ENCODE measurements at regions not wholly inside any gene's neighbourhood (a gene's known extent, or its start where the extent isn't known, plus 50 kb on each side); places are given as distances from the start of the nearest gene placed in this dataset.

- TF ChIP-seq RAD21 (IDR thresholded peaks at IDR 0.05; ENCODE audit: low read depth) (no peak), MAX (IDR thresholded peaks at IDR 0.05) (no peak), CEBPB (IDR thresholded peaks at IDR 0.05) (no peak), EP300 (IDR thresholded peaks at IDR 0.05; ENCODE audit: borderline replicate concordance) (no peak), TEAD4 (IDR thresholded peaks at IDR 0.05) (no peak), REST (IDR thresholded peaks at IDR 0.05; ENCODE audit: low read depth) (no peak), FOXM1 (IDR thresholded peaks at IDR 0.05; ENCODE audit: borderline replicate concordance, low read depth) (no peak)
- TF ChIP-seq, protein P1, sequence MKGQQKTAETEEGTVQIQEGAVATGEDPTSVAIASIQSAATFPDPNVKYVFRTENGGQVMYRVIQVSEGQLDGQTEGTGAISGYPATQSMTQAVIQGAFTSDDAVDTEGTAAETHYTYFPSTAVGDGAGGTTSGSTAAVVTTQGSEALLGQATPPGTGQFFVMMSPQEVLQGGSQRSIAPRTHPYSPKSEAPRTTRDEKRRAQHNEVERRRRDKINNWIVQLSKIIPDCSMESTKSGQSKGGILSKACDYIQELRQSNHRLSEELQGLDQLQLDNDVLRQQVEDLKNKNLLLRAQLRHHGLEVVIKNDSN (IDR thresholded peaks at IDR 0.05), result no peak
Observed at GRCh38 chr12:115661112-115661511, 616.4 kb downstream of the MED13L start.
